Thoracic aorta (tissue), 2 donors: ENCODE measurements at regions not wholly inside any gene's neighbourhood (a gene's known extent, or its start where the extent isn't known, plus 50 kb on each side); places are given as distances from the start of the nearest gene placed in this dataset.

Experiments used
- ATAC-seq: fragments of 150-250 bp; one replicate; pipeline ENCODE4 v1.8.0; 2017; ENCODE audit warnings: low read depth; ENCODE audit not compliant: insufficient number of reproducible peaks, low FRiP score
- DNase-seq: peaks from one replicate; pipeline ENCODE4 v3.0.0-alpha.2; 2020; ENCODE audit warnings: low spot score
- H3K27ac ChIP-seq, 2 donors: fragments of 200-600 bp; sonication (generic); 1 replicate in 1 of 2; 2 replicates in 1 of 2; pipeline ENCODE4 v1.5.1; 2016; ENCODE audit warnings: mild to moderate bottlenecking in 2 of 2, moderate library complexity in 2 of 2
- H3K27me3 ChIP-seq: fragments of 200-600 bp; sonication (generic); replicated peaks from 2 replicates; pipeline ENCODE4 v1.6.0; 2016; ENCODE audit warnings: mild to moderate bottlenecking; ENCODE audit not compliant: insufficient read depth
- H3K36me3 ChIP-seq: fragments of 200-600 bp; sonication (generic); one replicate; pipeline ENCODE4 v1.5.1; 2016
- H3K4me1 ChIP-seq, 2 donors: fragments of 200-600 bp; sonication (generic); 1 replicate in 1 of 2; 2 replicates in 1 of 2; pipeline versions ENCODE4 v1.5.1 to v1.6.0; 2016; ENCODE audit warnings: low read depth in 2 of 2, mild to moderate bottlenecking in 1 of 2; ENCODE audit not compliant: control insufficient read depth in 1 of 2
- H3K4me3 ChIP-seq: fragments of 200-600 bp; sonication (generic); 2 replicates; pipeline ENCODE4 v1.5.1; 2016; ENCODE audit warnings: mild to moderate bottlenecking
- H3K9me3 ChIP-seq: fragments of 200-600 bp; sonication (generic); 2 replicates; pipeline ENCODE4 v1.5.1; 2016
- TF ChIP-seq, protein P1 (sequence below): fragments of 200-600 bp; sonication (generic); IDR thresholded peaks from one replicate; pipeline ENCODE4 v1.5.1; 2019; ENCODE audit warnings: antibody characterized with exemption

DNA sequence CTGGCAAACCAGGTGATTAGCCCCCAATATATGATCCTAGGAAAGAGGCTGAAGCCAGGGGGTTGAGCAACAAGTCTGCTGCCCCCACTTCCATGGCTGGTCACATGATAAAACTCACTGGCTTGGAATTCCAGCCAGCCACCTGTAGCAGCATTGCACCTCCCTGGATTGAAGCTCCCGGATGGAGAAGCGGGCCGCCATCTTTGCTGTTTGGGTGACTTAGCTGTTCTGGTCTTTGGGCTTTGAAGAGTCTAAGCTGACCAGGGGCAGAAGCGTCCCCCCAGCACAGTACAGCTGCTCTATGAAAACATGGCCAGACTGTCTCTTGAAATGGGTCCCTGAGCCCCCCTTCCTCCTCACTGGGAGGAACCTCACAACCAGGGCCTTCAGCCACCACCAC, 610.2 kb downstream of the ANXA1 start:
- H3K4me1 ChIP-seq = no peaks in the 10 kb centered on the region
- H3K27ac ChIP-seq = no peak overlapping the region
- H3K27me3 ChIP-seq = no peaks in the 10 kb centered on the region
- ATAC-seq (no peak), DNase-seq (no peak)
- TF ChIP-seq, protein P1, sequence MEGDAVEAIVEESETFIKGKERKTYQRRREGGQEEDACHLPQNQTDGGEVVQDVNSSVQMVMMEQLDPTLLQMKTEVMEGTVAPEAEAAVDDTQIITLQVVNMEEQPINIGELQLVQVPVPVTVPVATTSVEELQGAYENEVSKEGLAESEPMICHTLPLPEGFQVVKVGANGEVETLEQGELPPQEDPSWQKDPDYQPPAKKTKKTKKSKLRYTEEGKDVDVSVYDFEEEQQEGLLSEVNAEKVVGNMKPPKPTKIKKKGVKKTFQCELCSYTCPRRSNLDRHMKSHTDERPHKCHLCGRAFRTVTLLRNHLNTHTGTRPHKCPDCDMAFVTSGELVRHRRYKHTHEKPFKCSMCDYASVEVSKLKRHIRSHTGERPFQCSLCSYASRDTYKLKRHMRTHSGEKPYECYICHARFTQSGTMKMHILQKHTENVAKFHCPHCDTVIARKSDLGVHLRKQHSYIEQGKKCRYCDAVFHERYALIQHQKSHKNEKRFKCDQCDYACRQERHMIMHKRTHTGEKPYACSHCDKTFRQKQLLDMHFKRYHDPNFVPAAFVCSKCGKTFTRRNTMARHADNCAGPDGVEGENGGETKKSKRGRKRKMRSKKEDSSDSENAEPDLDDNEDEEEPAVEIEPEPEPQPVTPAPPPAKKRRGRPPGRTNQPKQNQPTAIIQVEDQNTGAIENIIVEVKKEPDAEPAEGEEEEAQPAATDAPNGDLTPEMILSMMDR = no peak
- no peak overlapping the region for H3K4me3 ChIP-seq
- no peaks in the 10 kb centered on the region for H3K36me3 ChIP-seq
- H3K9me3 ChIP-seq = no peaks in the 10 kb centered on the region

DNA sequence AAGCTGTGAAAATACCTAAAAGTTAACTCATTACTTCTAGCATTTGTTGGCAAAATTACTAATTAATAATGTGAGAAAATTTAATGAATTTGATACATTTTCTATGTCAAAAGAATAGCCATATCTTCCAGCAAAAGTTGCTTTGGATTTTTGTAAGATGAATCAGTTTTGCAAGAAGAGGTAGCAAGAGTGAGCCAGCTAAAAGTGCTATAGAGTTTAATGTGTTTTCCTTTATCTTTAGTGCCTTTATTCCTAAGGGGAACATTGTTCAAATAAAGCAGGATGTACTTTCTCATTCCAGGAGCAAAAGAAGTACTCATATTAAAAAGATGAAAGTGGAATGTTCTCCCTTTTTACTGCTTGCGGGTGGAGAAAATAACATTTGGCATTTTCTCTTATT, 622.2 kb downstream of the ANXA1 start:
- no peaks in the 10 kb centered on the region for H3K4me1 ChIP-seq
- DNase-seq (no peak), ATAC-seq (no peak)
- no peaks in the 10 kb centered on the region for H3K9me3 ChIP-seq
- no peak overlapping the region for H3K4me3 ChIP-seq
- H3K27ac ChIP-seq = no peak overlapping the region
- H3K27me3 ChIP-seq = no peaks in the 10 kb centered on the region
- TF ChIP-seq, protein P1 = no peak
- H3K36me3 ChIP-seq = no peaks in the 10 kb centered on the region

DNA sequence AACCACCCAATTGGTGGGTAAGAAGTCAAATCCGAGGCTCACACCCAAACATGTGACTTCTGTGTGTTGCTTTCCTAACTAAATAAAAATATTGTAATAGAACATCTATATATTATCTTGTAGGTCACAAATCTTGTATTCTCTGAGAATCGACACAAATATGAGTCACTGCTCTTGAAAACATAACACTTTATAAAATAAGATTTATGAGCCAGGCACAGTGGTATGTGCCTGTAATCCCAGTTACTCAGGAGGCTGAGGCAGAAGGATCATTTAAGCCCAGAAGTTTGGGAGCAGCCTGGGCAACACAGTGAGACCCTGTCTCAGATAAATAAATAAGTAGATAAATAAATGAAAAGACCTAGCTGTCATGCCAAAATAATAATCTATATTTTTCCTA, 624.1 kb downstream of the ANXA1 start:
- Histone ChIP-seq H3K36me3 (no peaks in the 10 kb centered on the region), H3K27ac (no peak overlapping the region), H3K27me3 (no peaks in the 10 kb centered on the region), H3K4me1 (no peaks in the 10 kb centered on the region), H3K4me3 (no peak overlapping the region), H3K9me3 (no peaks in the 10 kb centered on the region)
- DNase-seq (no peak), ATAC-seq (no peak)
- TF ChIP-seq, protein P1 = no peak

DNA sequence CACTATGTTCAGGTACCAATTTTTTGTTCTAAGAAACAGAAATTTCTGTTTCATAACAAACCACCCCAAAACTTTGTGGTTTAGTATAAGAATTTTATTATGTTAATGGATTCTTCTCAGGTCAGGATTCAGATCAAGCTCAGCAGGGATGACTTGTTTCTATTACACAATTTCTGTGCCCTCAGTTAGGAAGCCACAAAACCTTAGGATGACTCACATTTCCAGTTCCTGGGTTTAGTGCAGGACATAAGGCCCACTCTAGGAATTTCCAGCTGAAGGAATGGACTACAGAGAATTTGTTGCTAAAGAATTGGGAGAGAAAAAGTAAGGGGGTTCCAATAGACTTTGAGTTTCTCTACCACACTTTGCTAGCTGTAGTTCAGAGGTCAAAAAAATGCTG, 629.3 kb downstream of the ANXA1 start:
- DNase-seq (no peak), ATAC-seq (no peak)
- H3K9me3 ChIP-seq = no peaks in the 10 kb centered on the region
- H3K27me3 ChIP-seq = no peaks in the 10 kb centered on the region
- TF ChIP-seq, protein P1 = no peak
- no peak overlapping the region for H3K4me3 ChIP-seq
- no peaks in the 10 kb centered on the region for H3K4me1 ChIP-seq
- no peak overlapping the region for H3K27ac ChIP-seq
- no peaks in the 10 kb centered on the region for H3K36me3 ChIP-seq

DNA sequence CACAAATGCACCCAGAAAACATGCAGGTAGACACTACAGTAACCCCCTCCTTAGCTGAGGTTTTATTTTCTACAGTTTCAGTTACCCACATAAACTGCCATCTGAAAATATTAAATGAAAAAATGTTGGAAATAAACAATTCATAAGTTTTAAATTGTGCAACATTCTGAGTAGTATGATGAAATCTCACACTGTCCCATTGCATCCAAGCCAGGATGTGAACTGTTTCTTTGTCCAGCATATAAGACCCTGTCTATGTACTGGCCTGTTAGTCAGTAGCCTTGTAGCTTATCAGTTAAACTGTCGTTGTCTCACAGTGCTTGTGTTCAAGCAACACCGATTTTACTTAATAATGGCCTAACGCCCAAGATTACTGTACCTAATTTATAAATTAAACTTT, 630.5 kb downstream of the ANXA1 start:
- Histone ChIP-seq H3K4me3 (no peak overlapping the region), H3K27ac (no peak overlapping the region), H3K4me1 (no peaks in the 10 kb centered on the region), H3K36me3 (no peaks in the 10 kb centered on the region), H3K27me3 (no peaks in the 10 kb centered on the region), H3K9me3 (no peaks in the 10 kb centered on the region)
- ATAC-seq = no peak
- TF ChIP-seq, protein P1 = no peak
- no peak for DNase-seq
